Upper lobe of left lung (tissue), 6 donors: ENCODE measurements at regions not wholly inside any gene's neighbourhood (a gene's known extent, or its start where the extent isn't known, plus 50 kb on each side); places are given as distances from the start of the nearest gene placed in this dataset.

Source experiments
- ATAC-seq, 2 donors: fragments of 200-7000 bp; cut with Tn5 transposase; one replicate each; pipeline ENCODE4 v1.9.1; 2022; ENCODE audit warnings: mild to moderate bottlenecking in 2 of 2, moderate library complexity in 2 of 2; ENCODE audit not compliant: low FRiP score in 2 of 2
- DNase-seq, 2 donors: peaks; one replicate each; pipeline ENCODE4 v3.0.0-alpha.2; 2019 to 2020
- H3K27ac ChIP-seq, 4 donors: fragments of 200-600 bp; sonication (generic); one replicate each; pipeline ENCODE4 v1.5.1; 2016 to 2019
- H3K27me3 ChIP-seq, 4 donors: fragments of 200-600 bp; sonication (generic); one replicate each; pipeline ENCODE4 v1.5.1; 2017 to 2019
- H3K36me3 ChIP-seq, 4 donors: fragments of 200-600 bp; sonication (generic); one replicate each; pipeline ENCODE4 v1.5.1; 2016 to 2019
- H3K4me1 ChIP-seq, 4 donors: fragments of 200-600 bp; sonication (generic); one replicate each; pipeline ENCODE4 v1.5.1; 2018 to 2019
- H3K4me3 ChIP-seq, 4 donors: fragments of 200-600 bp; sonication (generic); one replicate each; pipeline ENCODE4 v1.5.1; 2017 to 2019; ENCODE audit warnings: mild to moderate bottlenecking in 2 of 4, moderate library complexity in 1 of 4
- H3K9me3 ChIP-seq, 4 donors: fragments of 200-600 bp; sonication (generic); one replicate each; pipeline ENCODE4 v1.5.1; 2018 to 2019
- EP300 ChIP-seq, 4 donors: sonication (generic); formaldehyde crosslinking; IDR thresholded peaks; one replicate each; pipeline ENCODE4 v1.5.1; 2017; ENCODE audit warnings: antibody characterized with exemption in 4 of 4, control low read depth in 2 of 4
- POLR2A ChIP-seq, 4 donors: fragments of 450-650 bp; IDR thresholded peaks; one replicate each; pipeline ENCODE4 v1.5.1; 2016 to 2017; ENCODE audit warnings: antibody characterized with exemption in 4 of 4, mild to moderate bottlenecking in 2 of 4
- POLR2AphosphoS5 ChIP-seq, 2 donors: sonication (generic); formaldehyde crosslinking; IDR thresholded peaks; one replicate each; pipeline ENCODE4 v1.5.1; 2017; ENCODE audit warnings: antibody characterized with exemption in 2 of 2
- WGBS, 2 donors: methylation state at CpG; one replicate each; pipeline ENCODE4 v1.1.5; 2017 to 2018; 5-methylcytosine and 5-hydroxymethylcytosine counted together
- TF ChIP-seq, protein P1 (sequence below), 6 experiments: fragments of 450-650 bp in 4 of 6; fragments of 200-600 bp in 2 of 6; sonication (generic) in 2 of 6; IDR thresholded peaks; one replicate each; pipeline ENCODE4 v1.5.1; 2016 to 2019; ENCODE audit warnings: antibody characterized with exemption in 6 of 6
- donor health status: DM: no; HTN: no; CAD: no; lungs with moderate emphysema.
- donor health status: DM: no; HTN: yes; CAD: no; lungs with severe emphysema.

DNA sequence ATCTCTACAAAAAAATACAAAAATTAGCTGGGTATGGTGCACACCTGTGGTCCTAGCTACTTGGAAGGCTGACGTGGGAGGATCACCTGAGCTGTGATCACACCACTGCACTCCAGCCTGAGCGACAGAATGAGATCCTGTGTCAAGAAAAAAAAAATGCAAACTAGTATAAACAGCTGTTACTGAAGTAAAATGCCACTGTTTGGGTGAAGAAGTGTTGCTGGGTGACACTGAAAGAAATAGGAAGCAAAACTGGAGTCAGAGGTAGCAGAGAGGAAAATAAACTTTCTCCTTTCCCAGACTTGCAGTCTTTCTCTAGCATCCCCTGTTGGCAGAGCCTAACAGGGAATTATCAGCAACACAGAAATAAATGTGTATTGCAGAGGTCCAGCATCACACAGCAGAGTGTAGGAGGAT lies 241.2 kb upstream of the PREP start:
- TF ChIP-seq POLR2A (IDR thresholded peaks at IDR 0.05) (no peak), EP300 (IDR thresholded peaks at IDR 0.05) (no peak), POLR2AphosphoS5 (IDR thresholded peaks at IDR 0.05) (no peak)
- TF ChIP-seq, protein P1, sequence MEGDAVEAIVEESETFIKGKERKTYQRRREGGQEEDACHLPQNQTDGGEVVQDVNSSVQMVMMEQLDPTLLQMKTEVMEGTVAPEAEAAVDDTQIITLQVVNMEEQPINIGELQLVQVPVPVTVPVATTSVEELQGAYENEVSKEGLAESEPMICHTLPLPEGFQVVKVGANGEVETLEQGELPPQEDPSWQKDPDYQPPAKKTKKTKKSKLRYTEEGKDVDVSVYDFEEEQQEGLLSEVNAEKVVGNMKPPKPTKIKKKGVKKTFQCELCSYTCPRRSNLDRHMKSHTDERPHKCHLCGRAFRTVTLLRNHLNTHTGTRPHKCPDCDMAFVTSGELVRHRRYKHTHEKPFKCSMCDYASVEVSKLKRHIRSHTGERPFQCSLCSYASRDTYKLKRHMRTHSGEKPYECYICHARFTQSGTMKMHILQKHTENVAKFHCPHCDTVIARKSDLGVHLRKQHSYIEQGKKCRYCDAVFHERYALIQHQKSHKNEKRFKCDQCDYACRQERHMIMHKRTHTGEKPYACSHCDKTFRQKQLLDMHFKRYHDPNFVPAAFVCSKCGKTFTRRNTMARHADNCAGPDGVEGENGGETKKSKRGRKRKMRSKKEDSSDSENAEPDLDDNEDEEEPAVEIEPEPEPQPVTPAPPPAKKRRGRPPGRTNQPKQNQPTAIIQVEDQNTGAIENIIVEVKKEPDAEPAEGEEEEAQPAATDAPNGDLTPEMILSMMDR (IDR thresholded peaks at IDR 0.05) = no peak
- H3K36me3 ChIP-seq = no peaks in the 10 kb centered on the region
- no peaks in the 10 kb centered on the region for H3K27me3 ChIP-seq
- 84 to 88% methylated on average over 2 of the region's 2 CpGs for WGBS, 2 donors
- H3K4me3 ChIP-seq = no peak overlapping the region
- DNase-seq = no peak
- no peak overlapping the region for H3K27ac ChIP-seq
- no peak for ATAC-seq
- no peaks in the 10 kb centered on the region for H3K9me3 ChIP-seq
- peaks cover 0 to 4% (median 0%) of the 10 kb centered on the region in 4 donors for H3K4me1 ChIP-seq

DNA sequence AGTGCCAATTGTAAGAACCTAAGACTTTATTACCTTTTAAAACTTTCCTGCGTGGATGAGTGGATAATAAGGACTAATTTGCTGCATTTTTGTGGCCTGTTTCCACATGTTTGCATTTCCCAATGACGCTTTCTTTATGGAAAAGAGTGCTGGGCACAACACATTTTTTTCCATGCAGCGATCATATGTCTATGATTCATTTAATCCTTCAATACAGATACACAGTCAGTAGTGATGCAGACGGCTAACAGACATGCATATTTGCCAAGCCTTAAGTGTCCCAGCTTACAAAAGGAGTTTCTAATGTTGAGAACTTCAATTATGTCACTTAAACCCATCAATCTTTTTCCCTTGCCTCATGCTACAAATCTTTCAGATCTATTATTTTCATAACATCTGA lies 239.8 kb upstream of the PREP start:
- Histone ChIP-seq H3K9me3 (no peaks in the 10 kb centered on the region), H3K36me3 (no peaks in the 10 kb centered on the region), H3K4me3 (no peak overlapping the region), H3K27me3 (no peaks in the 10 kb centered on the region), H3K4me1 (peaks cover 0 to 4% (median 0%) of the 10 kb centered on the region in 4 donors), H3K27ac (no peak overlapping the region)
- DNase-seq (no peak), ATAC-seq (no peak)
- TF ChIP-seq EP300 (IDR thresholded peaks at IDR 0.05) (no peak), POLR2AphosphoS5 (IDR thresholded peaks at IDR 0.05) (no peak), POLR2A (IDR thresholded peaks at IDR 0.05) (no peak)
- TF ChIP-seq, protein P1 (IDR thresholded peaks at IDR 0.05) = no peak
- 94 to 98% methylated on average over 4 of the region's 4 CpGs for WGBS, 2 donors

DNA sequence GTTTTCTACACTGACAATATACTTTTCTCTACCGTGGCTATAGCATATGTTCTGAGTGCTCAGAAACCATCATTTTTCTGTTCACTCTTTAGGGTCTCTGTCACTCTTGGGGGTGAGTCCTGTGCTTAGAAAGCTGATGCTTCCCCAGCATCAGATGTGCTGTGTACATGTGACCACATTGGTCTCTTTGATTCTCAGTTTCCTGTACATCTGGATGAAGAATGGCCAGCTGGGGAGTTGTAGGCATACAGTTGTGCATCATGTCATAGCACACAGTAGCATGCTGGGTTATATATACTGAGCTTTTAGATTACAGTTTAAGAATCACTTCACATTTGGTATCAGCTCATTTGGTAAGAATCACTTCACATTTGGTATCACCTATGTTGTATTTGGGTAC lies 238.6 kb upstream of the PREP start:
- DNase-seq = no peak
- no peak for ATAC-seq
- Histone ChIP-seq H3K4me3 (no peak overlapping the region), H3K27me3 (no peaks in the 10 kb centered on the region), H3K9me3 (no peaks in the 10 kb centered on the region), H3K4me1 (peaks cover 0 to 4% (median 0%) of the 10 kb centered on the region in 4 donors), H3K27ac (no peak overlapping the region), H3K36me3 (no peaks in the 10 kb centered on the region)
- WGBS, 2 donors = 86 to 100% methylated on average over 1 of the region's 1 CpG
- TF ChIP-seq EP300 (IDR thresholded peaks at IDR 0.05) = no peak
- no peak for TF ChIP-seq POLR2AphosphoS5 (IDR thresholded peaks at IDR 0.05)
- TF ChIP-seq, protein P1 (IDR thresholded peaks at IDR 0.05) = no peak
- no peak for TF ChIP-seq POLR2A (IDR thresholded peaks at IDR 0.05)

DNA sequence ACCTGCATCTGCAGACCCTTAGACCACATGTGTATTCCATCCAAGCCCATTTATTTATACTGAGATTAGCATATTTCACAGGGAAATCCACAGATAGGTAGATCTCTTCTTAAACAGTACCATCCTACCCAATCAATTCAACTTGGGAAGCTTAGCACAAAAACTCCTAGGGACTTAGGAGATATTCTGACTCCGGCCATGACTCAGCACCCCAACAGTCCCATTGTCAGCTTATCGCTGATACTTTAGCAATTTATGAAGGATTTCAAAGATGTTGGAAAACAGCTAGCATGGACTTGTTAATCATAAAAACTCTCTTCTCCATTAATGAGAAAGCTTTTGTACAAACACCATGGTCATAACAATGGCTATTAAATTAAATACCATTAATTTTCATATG lies 236.2 kb upstream of the PREP start:
- no peak overlapping the region for H3K4me3 ChIP-seq
- H3K27ac ChIP-seq = no peak overlapping the region
- no peaks in the 10 kb centered on the region for H3K36me3 ChIP-seq
- H3K27me3 ChIP-seq = no peaks in the 10 kb centered on the region
- no peaks in the 10 kb centered on the region for H3K4me1 ChIP-seq
- ATAC-seq (no peak), DNase-seq (no peak)
- no peaks in the 10 kb centered on the region for H3K9me3 ChIP-seq
- TF ChIP-seq, protein P1 (IDR thresholded peaks at IDR 0.05) = no peak
- TF ChIP-seq EP300 (IDR thresholded peaks at IDR 0.05) (no peak), POLR2A (IDR thresholded peaks at IDR 0.05) (no peak), POLR2AphosphoS5 (IDR thresholded peaks at IDR 0.05) (no peak)
- 96 to 97% methylated on average over 2 of the region's 2 CpGs for WGBS, 2 donors

DNA sequence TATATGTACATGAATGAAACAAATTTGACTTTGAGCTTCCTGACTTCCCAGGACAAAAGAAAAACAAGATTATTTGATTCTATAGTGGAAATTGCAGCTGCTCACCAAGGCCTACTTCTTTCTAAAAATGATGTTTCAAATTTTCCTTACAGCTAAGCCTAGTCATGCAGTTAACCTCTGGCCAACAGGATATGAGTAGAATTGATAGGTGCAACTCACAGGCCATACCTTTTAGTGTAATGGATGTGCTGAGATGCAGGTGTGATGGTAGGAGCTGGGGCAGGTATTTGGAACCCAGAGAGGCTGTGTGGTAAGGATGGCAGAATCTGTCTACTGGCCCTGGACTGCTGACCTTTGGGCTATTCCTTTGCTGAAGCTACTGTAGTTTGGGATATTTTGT lies 230.9 kb upstream of the PREP start:
- TF ChIP-seq POLR2AphosphoS5 (IDR thresholded peaks at IDR 0.05) = no peak
- TF ChIP-seq POLR2A (IDR thresholded peaks at IDR 0.05) = no peak
- TF ChIP-seq, protein P1 (IDR thresholded peaks at IDR 0.05) = no peak
- TF ChIP-seq EP300 (IDR thresholded peaks at IDR 0.05) = no peak
- Histone ChIP-seq H3K36me3 (no peaks in the 10 kb centered on the region), H3K27ac (no peak overlapping the region), H3K4me1 (no peaks in the 10 kb centered on the region), H3K9me3 (no peaks in the 10 kb centered on the region), H3K4me3 (no peak overlapping the region), H3K27me3 (no peaks in the 10 kb centered on the region)
- DNase-seq = no peak
- no peak for ATAC-seq
